ENCODE measurements at regions not wholly inside any gene's neighbourhood (a gene's known extent, or its start where the extent isn't known, plus 50 kb on each side); places are given as distances from the start of the nearest gene placed in this dataset.

DNA sequence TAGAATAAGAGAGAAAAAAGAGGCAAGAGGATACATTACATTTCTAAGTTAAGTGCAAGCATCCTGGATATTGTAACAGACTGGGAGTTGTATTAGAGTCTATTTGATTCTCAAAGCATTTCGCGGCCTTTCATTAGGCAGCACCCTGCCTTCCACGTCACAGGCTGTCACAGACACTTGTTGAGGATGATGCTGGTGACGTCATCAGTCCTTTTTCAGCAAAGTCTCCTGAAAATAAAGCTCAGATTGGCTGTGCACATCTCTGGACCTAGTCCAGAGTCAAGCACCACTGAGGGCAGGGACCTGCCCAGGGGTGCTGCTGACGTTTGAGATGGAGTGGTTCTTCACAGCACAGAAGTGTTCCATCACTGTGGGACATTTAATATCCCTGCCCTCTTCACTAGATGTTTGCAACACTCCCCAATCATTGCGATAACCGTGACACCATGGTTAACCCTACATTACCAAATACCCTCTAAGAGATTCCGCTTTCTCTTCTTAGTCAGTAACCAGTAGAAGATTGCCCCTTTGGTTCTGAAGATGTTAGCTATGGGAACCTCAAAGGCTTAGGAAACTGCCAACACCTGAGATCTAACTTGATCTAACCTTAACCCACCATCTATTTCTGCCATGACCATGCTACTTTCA is 72.7 kb upstream of the F3 start:
- H3K27ac ChIP-seq (replicated peaks): peak overlapping the region; percentile 18
- TF ChIP-seq GABPA (IDR thresholded peaks at IDR 0.05; ENCODE audit: low read depth) (no peak), SPI1 (IDR thresholded peaks at IDR 0.05; ENCODE audit: borderline replicate concordance, low read depth) (no peak), POLR2AphosphoS5 (IDR thresholded peaks at IDR 0.05; ENCODE audit: low read depth) (no peak), CTCF (IDR thresholded peaks at IDR 0.05; ENCODE audit: insufficient read depth, low read length) (no peak)
- TF ChIP-seq, protein P1, sequence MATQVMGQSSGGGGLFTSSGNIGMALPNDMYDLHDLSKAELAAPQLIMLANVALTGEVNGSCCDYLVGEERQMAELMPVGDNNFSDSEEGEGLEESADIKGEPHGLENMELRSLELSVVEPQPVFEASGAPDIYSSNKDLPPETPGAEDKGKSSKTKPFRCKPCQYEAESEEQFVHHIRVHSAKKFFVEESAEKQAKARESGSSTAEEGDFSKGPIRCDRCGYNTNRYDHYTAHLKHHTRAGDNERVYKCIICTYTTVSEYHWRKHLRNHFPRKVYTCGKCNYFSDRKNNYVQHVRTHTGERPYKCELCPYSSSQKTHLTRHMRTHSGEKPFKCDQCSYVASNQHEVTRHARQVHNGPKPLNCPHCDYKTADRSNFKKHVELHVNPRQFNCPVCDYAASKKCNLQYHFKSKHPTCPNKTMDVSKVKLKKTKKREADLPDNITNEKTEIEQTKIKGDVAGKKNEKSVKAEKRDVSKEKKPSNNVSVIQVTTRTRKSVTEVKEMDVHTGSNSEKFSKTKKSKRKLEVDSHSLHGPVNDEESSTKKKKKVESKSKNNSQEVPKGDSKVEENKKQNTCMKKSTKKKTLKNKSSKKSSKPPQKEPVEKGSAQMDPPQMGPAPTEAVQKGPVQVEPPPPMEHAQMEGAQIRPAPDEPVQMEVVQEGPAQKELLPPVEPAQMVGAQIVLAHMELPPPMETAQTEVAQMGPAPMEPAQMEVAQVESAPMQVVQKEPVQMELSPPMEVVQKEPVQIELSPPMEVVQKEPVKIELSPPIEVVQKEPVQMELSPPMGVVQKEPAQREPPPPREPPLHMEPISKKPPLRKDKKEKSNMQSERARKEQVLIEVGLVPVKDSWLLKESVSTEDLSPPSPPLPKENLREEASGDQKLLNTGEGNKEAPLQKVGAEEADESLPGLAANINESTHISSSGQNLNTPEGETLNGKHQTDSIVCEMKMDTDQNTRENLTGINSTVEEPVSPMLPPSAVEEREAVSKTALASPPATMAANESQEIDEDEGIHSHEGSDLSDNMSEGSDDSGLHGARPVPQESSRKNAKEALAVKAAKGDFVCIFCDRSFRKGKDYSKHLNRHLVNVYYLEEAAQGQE (IDR thresholded peaks at IDR 0.05; ENCODE audit: insufficient replicate concordance, low read depth): no peak
- peak; percentile 73 to 74 for DNase-seq (ENCODE audit: low read depth in 1 of 2, low spot score in 1 of 2)

DNA sequence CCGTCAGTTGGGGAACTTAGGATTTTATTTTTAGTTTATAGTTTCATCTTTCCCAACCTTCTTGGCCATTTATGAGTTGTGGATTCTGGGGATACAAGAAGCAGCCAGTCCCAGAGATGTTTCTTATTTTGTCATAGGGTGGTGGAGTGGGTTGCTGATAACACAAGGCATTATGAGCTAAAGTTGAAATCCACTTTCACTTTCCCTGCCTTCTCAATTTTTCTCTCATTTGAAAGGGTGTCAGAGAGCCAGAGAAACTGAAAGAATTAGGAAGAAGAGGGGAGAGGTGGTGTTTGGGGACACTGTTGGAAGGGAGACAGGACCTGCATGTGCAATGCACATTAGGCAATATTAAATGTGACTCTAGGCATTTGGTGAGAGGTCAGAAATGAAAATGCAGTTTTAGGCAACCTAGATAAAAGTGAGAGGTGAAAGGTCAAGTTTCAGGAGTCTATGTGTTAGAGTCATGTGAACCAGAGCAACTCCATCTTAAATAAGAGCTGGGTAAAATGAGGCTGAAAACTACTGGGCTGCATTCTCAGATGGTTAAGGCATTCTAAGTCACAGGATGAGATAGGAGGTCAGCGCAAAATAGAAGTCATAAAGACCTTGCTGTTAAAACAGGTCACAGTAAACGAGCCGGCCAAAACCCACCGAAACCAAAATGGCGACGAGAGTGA is 71.1 kb upstream of the F3 start:
- Histone ChIP-seq H3K4me3 (replicated peaks; ENCODE audit: insufficient read depth, low read length) (no peak overlapping the region), H3K27me3 (ENCODE audit: insufficient read depth, poor library complexity, severe bottlenecking) (no peaks in the 10 kb centered on the region), H3K27ac (replicated peaks) (no peak overlapping the region)
- DNase-seq (ENCODE audit: low read depth in 1 of 2, low spot score in 1 of 2): no peak
- TF ChIP-seq SPI1 (IDR thresholded peaks at IDR 0.05; ENCODE audit: borderline replicate concordance, low read depth) (no peak), GABPA (IDR thresholded peaks at IDR 0.05; ENCODE audit: low read depth) (no peak), CTCF (IDR thresholded peaks at IDR 0.05; ENCODE audit: insufficient read depth, low read length) (no peak), POLR2AphosphoS5 (IDR thresholded peaks at IDR 0.05; ENCODE audit: low read depth) (no peak)
- TF ChIP-seq, protein P1 (IDR thresholded peaks at IDR 0.05; ENCODE audit: insufficient replicate concordance, low read depth): no peak

More for the DNA sequence above, 72.7 kb upstream of the F3 start:
- Histone ChIP-seq H3K27me3 (ENCODE audit: insufficient read depth, poor library complexity, severe bottlenecking) (no peaks in the 10 kb centered on the region), H3K4me3 (replicated peaks; ENCODE audit: insufficient read depth, low read length) (no peak overlapping the region)

DNA sequence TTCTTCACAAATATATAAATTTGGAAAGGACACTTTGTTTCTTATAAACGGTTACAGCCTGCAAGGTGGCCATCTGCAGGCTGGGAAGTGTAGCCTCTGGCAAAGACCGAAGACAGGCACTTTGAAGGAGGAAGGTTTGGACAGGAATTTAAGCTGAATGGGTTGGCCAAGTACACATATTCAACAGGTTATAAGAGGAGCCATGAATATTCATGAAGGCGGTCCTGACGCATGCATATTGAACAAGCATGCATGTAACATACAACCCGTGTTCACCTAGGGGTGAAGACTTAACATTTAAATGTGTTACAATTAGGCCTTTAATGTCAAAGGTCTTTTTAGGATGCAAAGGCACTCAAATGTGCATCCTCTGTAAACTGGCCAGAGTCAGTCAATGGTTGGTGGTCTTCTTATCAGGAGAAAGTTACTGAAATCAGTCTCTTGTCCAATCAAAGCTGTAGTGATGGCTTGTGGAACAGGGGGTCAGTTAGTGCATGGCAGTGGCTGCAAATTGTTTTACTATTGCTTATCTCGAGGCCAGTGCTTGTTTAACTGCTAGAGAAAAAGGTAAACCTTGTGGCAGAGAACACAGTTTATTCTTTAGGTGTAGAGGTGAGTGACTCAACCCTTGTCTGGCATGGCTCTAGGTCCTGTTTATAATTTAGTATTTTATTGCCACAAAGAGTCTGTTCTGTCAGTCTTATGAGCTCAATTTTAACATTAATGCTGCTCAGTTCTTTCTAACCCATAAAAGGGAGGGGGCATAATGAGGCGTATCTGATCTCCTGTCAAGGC is 70.3 kb upstream of the F3 start:
- no peak for DNase-seq (ENCODE audit: low read depth in 1 of 2, low spot score in 1 of 2)
- Histone ChIP-seq H3K27me3 (ENCODE audit: insufficient read depth, poor library complexity, severe bottlenecking) (no peaks in the 10 kb centered on the region), H3K4me3 (replicated peaks; ENCODE audit: insufficient read depth, low read length) (no peak overlapping the region), H3K27ac (replicated peaks) (no peak overlapping the region)
- TF ChIP-seq, protein P1 (IDR thresholded peaks at IDR 0.05; ENCODE audit: insufficient replicate concordance, low read depth): no peak
- TF ChIP-seq CTCF (IDR thresholded peaks at IDR 0.05; ENCODE audit: insufficient read depth, low read length): no peak
- no peak for TF ChIP-seq GABPA (IDR thresholded peaks at IDR 0.05; ENCODE audit: low read depth)
- TF ChIP-seq SPI1 (IDR thresholded peaks at IDR 0.05; ENCODE audit: borderline replicate concordance, low read depth): no peak
- TF ChIP-seq POLR2AphosphoS5 (IDR thresholded peaks at IDR 0.05; ENCODE audit: low read depth): no peak
